GM12864 (cell line): ENCODE measurements at regions not wholly inside any gene's neighbourhood (a gene's known extent, or its start where the extent isn't known, plus 50 kb on each side); places are given as distances from the start of the nearest gene placed in this dataset.

Experiments used
- DNase-seq: peaks from one replicate; pipeline ENCODE4 v3.0.0-alpha.2; 2011; ENCODE audit warnings: low read depth
- H3K4me3 ChIP-seq: 2 replicates; pipeline ENCODE4 v1.5.1; 2011; ENCODE audit warnings: mild to moderate bottlenecking, low read depth, low read length, control low read depth
- TF ChIP-seq, protein P1 (sequence below): IDR thresholded peaks from 2 replicates; pipeline ENCODE4 v1.5.1; 2011; ENCODE audit warnings: low read depth, mild to moderate bottlenecking, moderate library complexity, low read length, control low read depth, inconsistent platforms; ENCODE audit errors: missing control alignments

DNA sequence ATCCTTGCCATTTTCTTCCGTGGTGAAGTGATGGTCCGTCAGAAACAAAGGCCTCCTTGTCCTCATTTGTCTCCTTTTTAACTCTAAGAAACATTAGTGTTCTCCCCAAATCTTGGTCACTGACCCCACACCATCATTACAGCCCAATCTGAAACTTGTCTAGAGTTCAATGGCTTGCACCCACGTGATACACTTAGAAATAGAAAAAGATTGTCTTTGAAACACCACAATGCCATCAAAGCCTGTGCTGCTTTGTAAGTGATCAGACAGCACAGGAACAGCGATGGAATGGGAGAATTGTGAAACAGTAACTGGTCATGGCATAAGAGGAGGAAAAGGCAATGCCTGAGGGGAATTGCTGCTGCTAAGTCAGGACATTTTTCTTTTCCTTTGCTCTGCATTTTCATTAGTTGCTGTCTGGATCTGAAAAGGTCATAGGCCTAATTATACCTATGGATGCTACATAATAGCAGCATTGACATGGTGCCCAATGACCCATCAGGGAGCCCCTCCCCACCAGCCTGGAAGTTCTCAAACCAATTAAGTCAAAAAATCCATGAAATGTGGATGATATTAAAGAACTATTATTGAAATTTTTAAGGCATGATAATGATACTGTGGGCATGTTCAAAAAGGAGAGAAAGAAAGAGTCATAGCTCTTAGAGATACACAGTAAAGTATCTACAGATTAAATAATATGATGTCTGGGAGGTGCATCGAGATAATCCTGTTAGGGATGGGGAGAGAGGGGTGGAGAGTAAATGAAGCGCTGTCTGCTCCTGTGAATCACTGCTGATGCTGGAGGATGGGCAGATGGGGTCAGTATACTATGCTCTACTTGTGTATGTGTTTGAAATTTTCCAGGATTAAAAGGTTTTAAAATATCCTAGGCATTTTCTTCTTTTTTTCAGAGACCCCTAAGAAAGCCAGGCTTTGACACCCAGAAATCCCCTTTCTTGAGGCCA, 83.6 kb downstream of the ENC1 start:
- TF ChIP-seq, protein P1, sequence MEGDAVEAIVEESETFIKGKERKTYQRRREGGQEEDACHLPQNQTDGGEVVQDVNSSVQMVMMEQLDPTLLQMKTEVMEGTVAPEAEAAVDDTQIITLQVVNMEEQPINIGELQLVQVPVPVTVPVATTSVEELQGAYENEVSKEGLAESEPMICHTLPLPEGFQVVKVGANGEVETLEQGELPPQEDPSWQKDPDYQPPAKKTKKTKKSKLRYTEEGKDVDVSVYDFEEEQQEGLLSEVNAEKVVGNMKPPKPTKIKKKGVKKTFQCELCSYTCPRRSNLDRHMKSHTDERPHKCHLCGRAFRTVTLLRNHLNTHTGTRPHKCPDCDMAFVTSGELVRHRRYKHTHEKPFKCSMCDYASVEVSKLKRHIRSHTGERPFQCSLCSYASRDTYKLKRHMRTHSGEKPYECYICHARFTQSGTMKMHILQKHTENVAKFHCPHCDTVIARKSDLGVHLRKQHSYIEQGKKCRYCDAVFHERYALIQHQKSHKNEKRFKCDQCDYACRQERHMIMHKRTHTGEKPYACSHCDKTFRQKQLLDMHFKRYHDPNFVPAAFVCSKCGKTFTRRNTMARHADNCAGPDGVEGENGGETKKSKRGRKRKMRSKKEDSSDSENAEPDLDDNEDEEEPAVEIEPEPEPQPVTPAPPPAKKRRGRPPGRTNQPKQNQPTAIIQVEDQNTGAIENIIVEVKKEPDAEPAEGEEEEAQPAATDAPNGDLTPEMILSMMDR = no peak
- H3K4me3 ChIP-seq = no peak overlapping the region
- no peak for DNase-seq

DNA sequence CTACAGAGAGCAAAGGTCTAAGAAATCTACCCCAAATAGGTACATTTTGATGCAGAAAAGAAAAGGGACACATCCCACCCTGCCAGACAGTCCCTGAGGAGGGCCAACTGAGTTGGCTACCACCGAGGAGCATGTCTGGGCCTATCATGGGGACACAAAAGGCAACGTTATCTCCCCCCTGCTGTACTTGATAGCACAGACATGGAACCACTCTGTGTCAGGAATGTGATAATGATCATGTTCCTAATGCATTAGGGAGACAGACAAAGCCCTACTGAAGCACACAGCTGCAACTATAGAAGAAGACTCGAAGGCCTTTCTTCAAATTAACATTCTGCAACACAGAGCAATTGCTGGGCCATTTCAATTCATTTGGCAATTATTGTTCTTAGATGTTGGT, 84.5 kb downstream of the ENC1 start:
- TF ChIP-seq, protein P1 = no peak
- H3K4me3 ChIP-seq = no peak overlapping the region
- no peak for DNase-seq

DNA sequence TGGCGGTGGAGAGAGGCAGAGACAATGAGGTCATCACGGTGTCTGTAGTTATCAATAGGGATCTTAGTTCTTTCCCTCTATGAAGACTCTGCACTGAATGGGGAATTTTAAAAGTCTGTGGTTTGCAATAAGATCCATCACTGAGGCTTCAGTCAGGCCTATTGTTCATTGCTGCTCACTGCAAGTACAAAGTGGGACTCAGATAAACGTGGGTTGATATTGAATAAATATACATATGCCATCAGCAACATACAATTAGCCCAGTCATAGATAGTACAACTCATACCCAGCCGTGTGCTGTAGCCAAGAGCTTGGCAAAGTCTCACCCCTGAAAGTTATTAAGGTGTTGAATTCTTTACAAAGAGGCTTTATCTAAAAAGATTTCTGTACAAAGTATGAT, 88.4 kb downstream of the ENC1 start:
- TF ChIP-seq, protein P1 = no peak
- no peak overlapping the region for H3K4me3 ChIP-seq
- DNase-seq = no peak

DNA sequence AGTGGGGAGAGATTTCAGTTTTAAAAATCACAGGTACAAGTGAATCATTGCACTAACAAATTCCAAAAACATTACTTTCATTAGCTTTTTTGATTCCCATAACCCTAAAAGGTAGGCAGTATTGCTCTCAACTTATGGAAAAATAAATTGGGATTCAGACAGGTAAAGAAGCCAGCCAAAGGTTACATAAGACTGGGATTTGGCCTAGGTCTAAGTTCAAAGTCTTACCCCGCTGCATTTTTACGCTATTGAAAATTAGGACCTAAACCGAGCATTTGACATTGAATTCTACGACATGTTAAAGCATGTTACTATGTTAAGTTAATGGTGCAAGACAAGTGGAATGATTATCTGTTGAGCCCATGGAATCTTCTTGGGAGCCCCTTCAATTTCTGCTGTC, 89.6 kb downstream of the ENC1 start:
- H3K4me3 ChIP-seq = no peak overlapping the region
- DNase-seq = no peak
- TF ChIP-seq, protein P1 = no peak

DNA sequence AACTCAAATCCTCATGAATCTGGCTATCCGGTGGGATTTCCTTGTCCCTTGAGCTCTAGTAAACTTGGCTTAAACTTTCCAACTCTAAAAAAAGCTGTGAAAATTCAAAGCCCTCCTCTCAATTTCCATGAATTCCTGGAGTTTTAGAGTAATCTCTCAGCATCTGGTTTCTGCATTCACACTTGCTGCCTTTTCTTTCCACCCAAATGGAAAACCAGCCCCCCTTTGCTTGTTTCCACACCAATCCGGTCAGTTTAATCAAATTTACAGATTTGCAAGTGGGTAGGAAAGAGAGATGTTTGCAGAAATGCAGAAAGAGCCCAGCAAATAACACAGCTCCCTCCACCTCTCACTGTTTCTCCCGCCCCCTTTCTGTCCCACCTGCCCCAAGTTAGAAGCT, 91.1 kb downstream of the ENC1 start:
- TF ChIP-seq, protein P1 = no peak
- H3K4me3 ChIP-seq = no peak overlapping the region
- DNase-seq = no peak

DNA sequence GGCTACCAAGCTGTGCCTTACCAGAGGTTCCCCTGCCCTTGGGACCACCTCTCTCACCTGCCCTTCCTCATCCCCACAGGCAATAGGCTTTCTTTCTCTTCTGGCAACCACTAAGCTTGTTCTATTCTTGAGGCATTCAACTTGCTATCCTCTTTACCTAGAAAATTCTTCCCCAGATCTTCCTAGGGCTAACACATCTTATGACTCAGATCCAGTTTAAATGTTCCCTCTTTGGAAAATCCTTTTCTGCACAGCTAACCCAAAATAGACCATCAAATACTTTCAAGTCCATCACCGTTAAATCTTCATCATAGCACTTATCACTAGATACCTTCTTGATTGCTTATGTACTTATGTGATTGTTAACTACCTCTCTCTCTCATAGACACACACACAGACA, 93.7 kb downstream of the ENC1 start:
- no peak overlapping the region for H3K4me3 ChIP-seq
- TF ChIP-seq, protein P1 = no peak
- no peak for DNase-seq

DNA sequence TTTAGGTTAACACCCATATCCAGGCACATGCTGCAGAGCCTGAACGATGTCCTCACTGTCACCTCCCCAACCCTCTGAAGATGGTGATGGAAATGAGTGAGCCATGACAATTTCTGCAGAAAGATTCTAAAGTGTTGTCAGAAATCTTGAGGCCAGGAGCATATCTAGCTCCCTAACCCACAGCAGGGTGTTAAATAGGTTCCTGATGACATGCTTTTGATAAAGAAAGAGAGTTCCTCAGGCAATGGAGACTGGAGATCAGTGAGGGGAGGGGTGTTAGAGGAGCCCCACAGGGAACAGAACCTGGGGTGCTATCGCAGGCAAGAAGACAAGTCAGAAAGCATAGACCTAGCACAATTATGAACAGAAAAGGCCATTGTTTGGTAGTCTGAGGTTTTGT, 95.7 kb downstream of the ENC1 start:
- DNase-seq = no peak
- TF ChIP-seq, protein P1 = no peak
- no peak overlapping the region for H3K4me3 ChIP-seq
